Testis (tissue), 2 donors: ENCODE measurements at regions not wholly inside any gene's neighbourhood (a gene's known extent, or its start where the extent isn't known, plus 50 kb on each side); places are given as distances from the start of the nearest gene placed in this dataset.

Source experiments
- DNase-seq: peaks from one replicate; pipeline ENCODE4 v3.0.0-alpha.2; 2019
- H3K27ac ChIP-seq, 2 donors: fragments of 200-600 bp; sonication (generic); one replicate each; pipeline ENCODE4 v1.5.1; 2019
- H3K27me3 ChIP-seq: fragments of 200-600 bp; sonication (generic); one replicate; pipeline ENCODE4 v1.5.1; 2019
- H3K36me3 ChIP-seq: fragments of 200-600 bp; sonication (generic); one replicate; pipeline ENCODE4 v1.5.1; 2017; ENCODE audit warnings: low read depth; ENCODE audit errors: missing control alignments
- H3K4me1 ChIP-seq: fragments of 200-600 bp; sonication (generic); one replicate; pipeline ENCODE4 v1.5.1; 2019
- H3K4me3 ChIP-seq, 2 donors: fragments of 200-600 bp; sonication (generic); one replicate each; pipeline ENCODE4 v1.5.1; 2017 to 2019
- H3K9me3 ChIP-seq: fragments of 200-600 bp; sonication (generic); one replicate; pipeline ENCODE4 v1.5.1; 2017
- CTCF ChIP-seq, 3 experiments: fragments of 450-650 bp in 2 of 3; fragments of 200-600 bp in 1 of 3; sonication (generic) in 1 of 3; IDR thresholded peaks; one replicate each; pipeline ENCODE4 v1.5.1; 2016 to 2019; ENCODE audit warnings: antibody characterized with exemption in 3 of 3, mild to moderate bottlenecking in 2 of 3, moderate library complexity in 1 of 3
- POLR2A ChIP-seq: fragments of 450-650 bp; IDR thresholded peaks from one replicate; pipeline ENCODE4 v1.6.1; 2017; ENCODE audit warnings: antibody characterized with exemption, mild to moderate bottlenecking, moderate library complexity
- WGBS, 2 donors: methylation state at CpG; one replicate each; pipeline ENCODE4 v1.1.5; 2018; 5-methylcytosine and 5-hydroxymethylcytosine counted together
- intact Hi-C: fragments of 100-400 bp; cut with DNase I; formaldehyde crosslinking; loops from one replicate; pipeline ENCODE4 v1.15.1; 2023; ENCODE audit warnings: low total_unique reads

- H3K27me3 ChIP-seq: no peaks in the 10 kb centered on the region
- H3K4me3 ChIP-seq: no peak overlapping the region
- no peaks in the 10 kb centered on the region for H3K9me3 ChIP-seq
- H3K27ac ChIP-seq: no peak overlapping the region
- peak; percentile 76 for DNase-seq
- 63 to 69% methylated on average over 2 of the region's 2 CpGs for WGBS, 2 donors
- intact Hi-C loops: no loop called here
- no peaks in the 10 kb centered on the region for H3K4me1 ChIP-seq
- H3K36me3 ChIP-seq: no peaks in the 10 kb centered on the region
- no peak for TF ChIP-seq POLR2A
- no peak for TF ChIP-seq CTCF (IDR thresholded peaks at IDR 0.05)
These were observed 291.1 kb downstream of the CLIC5 start for GRCh38 chr6:45724511-45724910.

- no peaks in the 10 kb centered on the region for H3K4me1 ChIP-seq
- TF ChIP-seq POLR2A (no peak), CTCF (IDR thresholded peaks at IDR 0.05) (no peak)
- H3K4me3 ChIP-seq: no peak overlapping the region
- H3K27ac ChIP-seq: no peak overlapping the region
- H3K36me3 ChIP-seq: no peaks in the 10 kb centered on the region
- H3K9me3 ChIP-seq: no peaks in the 10 kb centered on the region
- no peaks in the 10 kb centered on the region for H3K27me3 ChIP-seq
- no peak for DNase-seq
- intact Hi-C loops: no loop called here
These were observed 291.6 kb downstream of the CLIC5 start for GRCh38 chr6:45724027-45724426.

- WGBS, 2 donors: 82 to 91% methylated on average over 2 of the region's 2 CpGs
- no peaks in the 10 kb centered on the region for H3K36me3 ChIP-seq
- no peaks in the 10 kb centered on the region for H3K27me3 ChIP-seq
- H3K4me3 ChIP-seq: no peak overlapping the region
- H3K27ac ChIP-seq: no peak overlapping the region
- no peak for DNase-seq
- H3K4me1 ChIP-seq: no peaks in the 10 kb centered on the region
- TF ChIP-seq CTCF (IDR thresholded peaks at IDR 0.05) (no peak), POLR2A (no peak)
- intact Hi-C loops: no loop called here
- H3K9me3 ChIP-seq: no peaks in the 10 kb centered on the region
These were observed 292.8 kb downstream of the CLIC5 start for GRCh38 chr6:45722876-45723275.

- intact Hi-C loops: no loop called here
- H3K36me3 ChIP-seq: no peaks in the 10 kb centered on the region
- no peaks in the 10 kb centered on the region for H3K27me3 ChIP-seq
- H3K9me3 ChIP-seq: no peaks in the 10 kb centered on the region
- no peak overlapping the region for H3K4me3 ChIP-seq
- H3K4me1 ChIP-seq: no peaks in the 10 kb centered on the region
- TF ChIP-seq POLR2A (no peak), CTCF (IDR thresholded peaks at IDR 0.05) (no peak)
- 77 to 78% methylated on average over 6 of the region's 6 CpGs for WGBS, 2 donors
- no peak for DNase-seq
- no peak overlapping the region for H3K27ac ChIP-seq
These were observed 294.0 kb downstream of the CLIC5 start for GRCh38 chr6:45721665-45722064.

GRCh38 chr6:45718871-45719270 is 296.8 kb downstream of the CLIC5 start:
- TF ChIP-seq CTCF (IDR thresholded peaks at IDR 0.05): no peak
- TF ChIP-seq POLR2A: no peak
- H3K4me3 ChIP-seq: no peak overlapping the region
- peaks cover 5% of the 10 kb centered on the region for H3K4me1 ChIP-seq
- no peak for DNase-seq
- intact Hi-C loops: loop anchor here (5.0 to 10.0 kb wide), 2 partner anchors 294 to 1062 kb away; no protein-coding TSS in a partner anchor
- no peaks in the 10 kb centered on the region for H3K9me3 ChIP-seq
- WGBS, 2 donors: 92 to 93% methylated on average over 3 of the region's 3 CpGs
- no peak overlapping the region for H3K27ac ChIP-seq
- no peaks in the 10 kb centered on the region for H3K36me3 ChIP-seq
- no peaks in the 10 kb centered on the region for H3K27me3 ChIP-seq
